ENCODE measurements at regions not wholly inside any gene's neighbourhood (a gene's known extent, or its start where the extent isn't known, plus 50 kb on each side); places are given as distances from the start of the nearest gene placed in this dataset.

GRCh38 chr13:78004821-78005220 lies 86.2 kb upstream of the EDNRB start (continued):
- TF ChIP-seq, protein P1, sequence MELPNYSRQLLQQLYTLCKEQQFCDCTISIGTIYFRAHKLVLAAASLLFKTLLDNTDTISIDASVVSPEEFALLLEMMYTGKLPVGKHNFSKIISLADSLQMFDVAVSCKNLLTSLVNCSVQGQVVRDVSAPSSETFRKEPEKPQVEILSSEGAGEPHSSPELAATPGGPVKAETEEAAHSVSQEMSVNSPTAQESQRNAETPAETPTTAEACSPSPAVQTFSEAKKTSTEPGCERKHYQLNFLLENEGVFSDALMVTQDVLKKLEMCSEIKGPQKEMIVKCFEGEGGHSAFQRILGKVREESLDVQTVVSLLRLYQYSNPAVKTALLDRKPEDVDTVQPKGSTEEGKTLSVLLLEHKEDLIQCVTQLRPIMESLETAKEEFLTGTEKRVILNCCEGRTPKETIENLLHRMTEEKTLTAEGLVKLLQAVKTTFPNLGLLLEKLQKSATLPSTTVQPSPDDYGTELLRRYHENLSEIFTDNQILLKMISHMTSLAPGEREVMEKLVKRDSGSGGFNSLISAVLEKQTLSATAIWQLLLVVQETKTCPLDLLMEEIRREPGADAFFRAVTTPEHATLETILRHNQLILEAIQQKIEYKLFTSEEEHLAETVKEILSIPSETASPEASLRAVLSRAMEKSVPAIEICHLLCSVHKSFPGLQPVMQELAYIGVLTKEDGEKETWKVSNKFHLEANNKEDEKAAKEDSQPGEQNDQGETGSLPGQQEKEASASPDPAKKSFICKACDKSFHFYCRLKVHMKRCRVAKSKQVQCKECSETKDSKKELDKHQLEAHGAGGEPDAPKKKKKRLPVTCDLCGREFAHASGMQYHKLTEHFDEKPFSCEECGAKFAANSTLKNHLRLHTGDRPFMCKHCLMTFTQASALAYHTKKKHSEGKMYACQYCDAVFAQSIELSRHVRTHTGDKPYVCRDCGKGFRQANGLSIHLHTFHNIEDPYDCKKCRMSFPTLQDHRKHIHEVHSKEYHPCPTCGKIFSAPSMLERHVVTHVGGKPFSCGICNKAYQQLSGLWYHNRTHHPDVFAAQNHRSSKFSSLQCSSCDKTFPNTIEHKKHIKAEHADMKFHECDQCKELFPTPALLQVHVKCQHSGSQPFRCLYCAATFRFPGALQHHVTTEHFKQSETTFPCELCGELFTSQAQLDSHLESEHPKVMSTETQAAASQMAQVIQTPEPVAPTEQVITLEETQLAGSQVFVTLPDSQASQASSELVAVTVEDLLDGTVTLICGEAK (IDR thresholded peaks at IDR 0.05), result no peak
- TF ChIP-seq, protein P1 (CRISPR knock-in tag; IDR thresholded peaks at IDR 0.05), result no peak
- TF ChIP-seq ZFP1 (CRISPR knock-in tag; IDR thresholded peaks at IDR 0.05) (no peak), SP4 (CRISPR knock-in tag; IDR thresholded peaks at IDR 0.05) (no peak), ZFP37 (CRISPR knock-in tag; IDR thresholded peaks at IDR 0.05; ENCODE audit: borderline replicate concordance) (no peak), ZMYM2 (CRISPR knock-in tag; IDR thresholded peaks at IDR 0.05) (no peak), SP1 (IDR thresholded peaks at IDR 0.05) (no peak), SP1 (CRISPR knock-in tag; IDR thresholded peaks at IDR 0.05) (no peak)
- TF ChIP-seq, protein P2, sequence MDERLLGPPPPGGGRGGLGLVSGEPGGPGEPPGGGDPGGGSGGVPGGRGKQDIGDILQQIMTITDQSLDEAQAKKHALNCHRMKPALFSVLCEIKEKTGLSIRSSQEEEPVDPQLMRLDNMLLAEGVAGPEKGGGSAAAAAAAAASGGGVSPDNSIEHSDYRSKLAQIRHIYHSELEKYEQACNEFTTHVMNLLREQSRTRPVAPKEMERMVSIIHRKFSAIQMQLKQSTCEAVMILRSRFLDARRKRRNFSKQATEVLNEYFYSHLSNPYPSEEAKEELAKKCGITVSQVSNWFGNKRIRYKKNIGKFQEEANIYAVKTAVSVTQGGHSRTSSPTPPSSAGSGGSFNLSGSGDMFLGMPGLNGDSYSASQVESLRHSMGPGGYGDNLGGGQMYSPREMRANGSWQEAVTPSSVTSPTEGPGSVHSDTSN (CRISPR knock-in tag; IDR thresholded peaks at IDR 0.05), result no peak

Data from HepG2 (cell line).